ENCODE measurements at regions not wholly inside any gene's neighbourhood (a gene's known extent, or its start where the extent isn't known, plus 50 kb on each side); places are given as distances from the start of the nearest gene placed in this dataset.

DNA sequence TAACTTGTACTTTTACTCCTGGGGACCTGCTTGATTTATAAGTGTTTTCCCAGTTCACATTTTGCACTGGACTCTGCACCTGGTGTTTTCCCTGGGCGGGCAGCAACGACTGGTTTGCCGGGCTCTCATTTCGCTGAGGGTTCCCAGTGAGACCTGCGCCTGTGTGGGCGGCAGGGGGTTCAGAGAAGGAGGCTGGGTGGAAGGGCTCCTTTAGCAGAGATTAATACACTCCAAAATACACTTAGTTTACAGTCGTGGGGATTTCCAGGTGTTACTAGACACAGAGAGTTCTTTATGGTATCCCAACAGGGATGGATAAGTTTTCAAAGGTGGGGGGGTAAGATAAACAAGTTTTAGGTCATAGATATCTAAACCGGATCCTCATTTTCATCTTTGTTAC is 53.0 kb upstream of the SHISA3 start:
- Histone ChIP-seq H3K27me3 (ENCODE audit: control insufficient read depth, insufficient read depth, low read length) (no peaks in the 10 kb centered on the region), H3K4me3 (ENCODE audit: low read depth, low read length) (no peak overlapping the region), H3K36me3 (ENCODE audit: control insufficient read depth, insufficient read depth, low read length) (no peaks in the 10 kb centered on the region)
- ChIA-PET CTCF (no interaction called here), POLR2A (no interaction called here)
- TF ChIP-seq, protein P1, sequence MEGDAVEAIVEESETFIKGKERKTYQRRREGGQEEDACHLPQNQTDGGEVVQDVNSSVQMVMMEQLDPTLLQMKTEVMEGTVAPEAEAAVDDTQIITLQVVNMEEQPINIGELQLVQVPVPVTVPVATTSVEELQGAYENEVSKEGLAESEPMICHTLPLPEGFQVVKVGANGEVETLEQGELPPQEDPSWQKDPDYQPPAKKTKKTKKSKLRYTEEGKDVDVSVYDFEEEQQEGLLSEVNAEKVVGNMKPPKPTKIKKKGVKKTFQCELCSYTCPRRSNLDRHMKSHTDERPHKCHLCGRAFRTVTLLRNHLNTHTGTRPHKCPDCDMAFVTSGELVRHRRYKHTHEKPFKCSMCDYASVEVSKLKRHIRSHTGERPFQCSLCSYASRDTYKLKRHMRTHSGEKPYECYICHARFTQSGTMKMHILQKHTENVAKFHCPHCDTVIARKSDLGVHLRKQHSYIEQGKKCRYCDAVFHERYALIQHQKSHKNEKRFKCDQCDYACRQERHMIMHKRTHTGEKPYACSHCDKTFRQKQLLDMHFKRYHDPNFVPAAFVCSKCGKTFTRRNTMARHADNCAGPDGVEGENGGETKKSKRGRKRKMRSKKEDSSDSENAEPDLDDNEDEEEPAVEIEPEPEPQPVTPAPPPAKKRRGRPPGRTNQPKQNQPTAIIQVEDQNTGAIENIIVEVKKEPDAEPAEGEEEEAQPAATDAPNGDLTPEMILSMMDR (IDR thresholded peaks at IDR 0.05; ENCODE audit: insufficient read depth, low read depth, low read length) = no peak
- no peak for DNase-seq (ENCODE audit: low read depth)

DNA sequence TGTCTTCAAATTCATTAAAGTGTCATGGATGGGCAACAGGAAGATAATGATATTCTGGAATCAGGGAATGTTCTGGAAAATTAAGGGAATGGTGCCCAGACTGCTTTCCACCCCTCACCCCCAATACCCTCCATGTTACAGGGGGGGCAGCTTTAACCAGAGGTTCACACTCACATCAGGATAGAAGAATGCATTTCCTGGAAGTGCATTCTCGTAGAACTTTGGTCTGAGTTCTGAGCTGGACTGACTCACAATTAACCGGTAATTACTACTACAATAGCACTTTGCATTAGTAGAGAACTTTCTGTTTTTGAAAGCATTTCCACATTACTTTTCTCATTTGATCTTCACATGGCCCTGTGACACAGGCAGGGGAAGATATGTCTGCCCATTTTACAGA is 52.5 kb upstream of the SHISA3 start:
- no peak for DNase-seq (ENCODE audit: low read depth)
- Histone ChIP-seq H3K36me3 (ENCODE audit: control insufficient read depth, insufficient read depth, low read length) (no peaks in the 10 kb centered on the region), H3K27me3 (ENCODE audit: control insufficient read depth, insufficient read depth, low read length) (no peaks in the 10 kb centered on the region), H3K4me3 (ENCODE audit: low read depth, low read length) (no peak overlapping the region)
- ChIA-PET POLR2A (no interaction called here), CTCF (no interaction called here)
- TF ChIP-seq, protein P1 (IDR thresholded peaks at IDR 0.05; ENCODE audit: insufficient read depth, low read depth, low read length) = no peak

DNA sequence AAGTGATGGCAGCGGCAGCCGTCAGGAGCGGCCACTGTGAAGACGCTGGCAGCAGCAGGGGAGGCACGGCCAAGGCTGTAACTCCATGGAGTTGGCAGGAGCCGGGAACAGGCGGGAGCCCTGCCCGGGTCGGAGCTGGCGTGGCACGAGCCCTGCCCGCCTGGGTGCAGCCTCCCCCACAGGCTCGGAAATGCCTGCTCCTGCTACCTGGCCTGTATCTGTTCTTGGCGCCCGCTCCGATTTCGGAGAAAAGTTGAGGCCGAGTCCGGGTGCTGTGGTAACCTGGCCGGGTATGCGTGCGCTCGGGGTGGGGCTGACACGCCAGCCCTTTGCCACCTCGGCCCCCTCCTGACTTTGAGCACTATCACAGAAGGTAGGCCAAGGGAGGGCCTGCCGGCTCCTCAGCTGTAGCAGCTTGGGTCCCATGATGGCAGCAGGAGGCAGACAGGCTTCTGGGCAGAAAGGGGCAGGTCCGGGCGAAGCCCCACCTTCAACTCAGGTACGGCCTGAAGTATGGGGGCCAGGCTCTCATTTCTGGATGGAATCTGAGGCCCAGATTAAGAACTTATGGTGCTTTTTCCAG is 51.2 kb upstream of the SHISA3 start:
- DNase-seq (ENCODE audit: low read depth) = no peak
- TF ChIP-seq, protein P1 (IDR thresholded peaks at IDR 0.05; ENCODE audit: insufficient read depth, low read depth, low read length) = no peak
- Histone ChIP-seq H3K36me3 (ENCODE audit: control insufficient read depth, insufficient read depth, low read length) (no peaks in the 10 kb centered on the region), H3K4me3 (ENCODE audit: low read depth, low read length) (no peak overlapping the region), H3K27me3 (ENCODE audit: control insufficient read depth, insufficient read depth, low read length) (no peaks in the 10 kb centered on the region)
- POLR2A ChIA-PET = no interaction called here
- CTCF ChIA-PET = interaction anchor here (0.8 kb wide), 1 partner anchor 10 kb away, joined by 4 read pairs; no protein-coding TSS in a partner anchor

DNA sequence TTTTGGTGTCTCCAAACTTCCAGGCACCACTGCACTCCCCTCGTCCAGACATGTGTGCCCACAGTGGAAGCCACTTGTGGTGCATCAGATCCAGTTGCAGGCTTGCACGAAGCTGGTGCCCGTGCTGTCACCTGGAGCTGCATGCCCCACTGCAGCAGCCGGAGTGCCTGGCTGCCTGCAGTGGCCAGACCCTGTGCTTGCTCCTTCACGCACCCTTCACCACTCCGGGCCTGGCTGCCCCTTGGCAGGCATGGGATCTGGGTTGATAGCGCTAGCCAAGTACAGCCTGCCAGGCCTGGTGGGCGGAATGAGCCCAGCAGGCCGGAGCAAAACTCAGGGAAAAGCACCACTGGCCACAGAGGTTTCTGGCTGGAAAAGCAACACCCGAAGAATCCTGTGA is 50.2 kb upstream of the SHISA3 start:
- ChIA-PET POLR2A (no interaction called here), CTCF (interaction anchor here (0.6 to 0.8 kb wide), 2 partner anchors 9 to 42 kb away, joined by 3 to 4 read pairs; no protein-coding TSS in a partner anchor)
- H3K4me3 ChIP-seq (ENCODE audit: low read depth, low read length) = no peak overlapping the region
- DNase-seq (ENCODE audit: low read depth) = no peak
- H3K36me3 ChIP-seq (ENCODE audit: control insufficient read depth, insufficient read depth, low read length) = no peaks in the 10 kb centered on the region
- no peaks in the 10 kb centered on the region for H3K27me3 ChIP-seq (ENCODE audit: control insufficient read depth, insufficient read depth, low read length)
- TF ChIP-seq, protein P1 (IDR thresholded peaks at IDR 0.05; ENCODE audit: insufficient read depth, low read depth, low read length) = no peak
